Prostate gland (tissue), 2 donors: ENCODE measurements at regions not wholly inside any gene's neighbourhood (a gene's known extent, or its start where the extent isn't known, plus 50 kb on each side); places are given as distances from the start of the nearest gene placed in this dataset.

Experiments
- POLR2A ChIP-seq: fragments of 450-650 bp; IDR thresholded peaks from one replicate; pipeline ENCODE4 v1.6.1; 2016; ENCODE audit warnings: antibody characterized with exemption, mild to moderate bottlenecking
- TF ChIP-seq, protein P1 (sequence below), 4 experiments: fragments of 200-600 bp in 2 of 4; fragments of 450-650 bp in 2 of 4; sonication (generic) in 2 of 4; IDR thresholded peaks; 1 replicate in 3 of 4; 2 replicates in 1 of 4; pipeline ENCODE4 v1.5.1; 2016 to 2019; ENCODE audit warnings: antibody characterized with exemption in 4 of 4, mild to moderate bottlenecking in 2 of 4, moderate library complexity in 2 of 4

GRCh38 chrX:39995457-39995856, 102.3 kb downstream of the BCOR start:
- TF ChIP-seq, protein P1, sequence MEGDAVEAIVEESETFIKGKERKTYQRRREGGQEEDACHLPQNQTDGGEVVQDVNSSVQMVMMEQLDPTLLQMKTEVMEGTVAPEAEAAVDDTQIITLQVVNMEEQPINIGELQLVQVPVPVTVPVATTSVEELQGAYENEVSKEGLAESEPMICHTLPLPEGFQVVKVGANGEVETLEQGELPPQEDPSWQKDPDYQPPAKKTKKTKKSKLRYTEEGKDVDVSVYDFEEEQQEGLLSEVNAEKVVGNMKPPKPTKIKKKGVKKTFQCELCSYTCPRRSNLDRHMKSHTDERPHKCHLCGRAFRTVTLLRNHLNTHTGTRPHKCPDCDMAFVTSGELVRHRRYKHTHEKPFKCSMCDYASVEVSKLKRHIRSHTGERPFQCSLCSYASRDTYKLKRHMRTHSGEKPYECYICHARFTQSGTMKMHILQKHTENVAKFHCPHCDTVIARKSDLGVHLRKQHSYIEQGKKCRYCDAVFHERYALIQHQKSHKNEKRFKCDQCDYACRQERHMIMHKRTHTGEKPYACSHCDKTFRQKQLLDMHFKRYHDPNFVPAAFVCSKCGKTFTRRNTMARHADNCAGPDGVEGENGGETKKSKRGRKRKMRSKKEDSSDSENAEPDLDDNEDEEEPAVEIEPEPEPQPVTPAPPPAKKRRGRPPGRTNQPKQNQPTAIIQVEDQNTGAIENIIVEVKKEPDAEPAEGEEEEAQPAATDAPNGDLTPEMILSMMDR (IDR thresholded peaks at IDR 0.05) = no peak
- no peak for TF ChIP-seq POLR2A
